GM12875 (cell line): ENCODE measurements at regions not wholly inside any gene's neighbourhood (a gene's known extent, or its start where the extent isn't known, plus 50 kb on each side); places are given as distances from the start of the nearest gene placed in this dataset.
"Not testable (repeated sequence)": the region's sequence is repeated elsewhere in the genome, so short reads cannot be mapped to it uniquely, and the experiment has no call there.

Experiments
- H3K4me3 ChIP-seq: one replicate; pipeline ENCODE4 v1.5.1; 2011; ENCODE audit warnings: low read depth, low read length, control low read depth
- TF ChIP-seq, protein P1 (sequence below): IDR thresholded peaks from 2 replicates; pipeline ENCODE4 v1.5.1; 2011; ENCODE audit warnings: low read depth, mild to moderate bottlenecking, control low read depth, inconsistent platforms, low read length, moderate library complexity, borderline replicate concordance; ENCODE audit not compliant: insufficient read depth

DNA sequence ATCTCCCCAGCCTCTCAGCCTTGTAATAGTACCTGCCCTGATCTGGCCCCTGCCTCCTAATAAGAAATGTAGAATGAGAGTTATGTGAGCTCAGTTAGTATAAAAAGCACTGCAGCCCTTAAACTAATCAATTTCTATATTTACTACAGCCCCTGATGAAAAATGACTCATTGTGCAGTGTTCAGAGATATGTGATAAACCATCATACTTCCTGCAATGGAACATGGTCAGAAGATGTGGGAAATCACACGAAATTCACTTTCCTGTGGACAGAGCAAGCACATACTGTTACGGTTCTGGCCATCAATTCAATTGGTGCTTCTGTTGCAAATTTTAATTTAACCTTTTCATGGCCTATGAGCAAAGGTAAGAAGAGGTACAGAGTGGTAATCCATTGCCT, 176.8 kb upstream of the PDE4B start:
- H3K4me3 ChIP-seq: no peak overlapping the region
- TF ChIP-seq, protein P1, sequence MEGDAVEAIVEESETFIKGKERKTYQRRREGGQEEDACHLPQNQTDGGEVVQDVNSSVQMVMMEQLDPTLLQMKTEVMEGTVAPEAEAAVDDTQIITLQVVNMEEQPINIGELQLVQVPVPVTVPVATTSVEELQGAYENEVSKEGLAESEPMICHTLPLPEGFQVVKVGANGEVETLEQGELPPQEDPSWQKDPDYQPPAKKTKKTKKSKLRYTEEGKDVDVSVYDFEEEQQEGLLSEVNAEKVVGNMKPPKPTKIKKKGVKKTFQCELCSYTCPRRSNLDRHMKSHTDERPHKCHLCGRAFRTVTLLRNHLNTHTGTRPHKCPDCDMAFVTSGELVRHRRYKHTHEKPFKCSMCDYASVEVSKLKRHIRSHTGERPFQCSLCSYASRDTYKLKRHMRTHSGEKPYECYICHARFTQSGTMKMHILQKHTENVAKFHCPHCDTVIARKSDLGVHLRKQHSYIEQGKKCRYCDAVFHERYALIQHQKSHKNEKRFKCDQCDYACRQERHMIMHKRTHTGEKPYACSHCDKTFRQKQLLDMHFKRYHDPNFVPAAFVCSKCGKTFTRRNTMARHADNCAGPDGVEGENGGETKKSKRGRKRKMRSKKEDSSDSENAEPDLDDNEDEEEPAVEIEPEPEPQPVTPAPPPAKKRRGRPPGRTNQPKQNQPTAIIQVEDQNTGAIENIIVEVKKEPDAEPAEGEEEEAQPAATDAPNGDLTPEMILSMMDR: no peak

DNA sequence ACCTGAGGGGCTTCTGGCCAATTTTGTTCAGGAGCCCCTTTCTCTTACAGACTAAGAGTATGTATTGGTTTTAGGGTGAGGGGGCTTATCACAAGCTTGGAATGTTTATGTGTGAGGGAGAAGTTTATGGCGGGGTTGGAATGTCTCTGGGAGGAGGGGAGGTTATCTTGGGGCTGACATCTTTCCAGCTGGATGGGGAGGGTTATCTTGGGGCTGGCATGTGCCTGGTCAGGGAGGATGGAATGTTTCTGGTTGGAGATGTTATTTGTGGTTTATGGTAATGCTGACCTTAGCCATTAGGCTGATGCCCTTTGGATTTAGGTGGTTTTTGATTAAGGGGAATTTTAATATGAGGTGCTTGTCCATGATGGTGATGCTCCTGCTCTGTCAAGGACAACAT, 171.0 kb upstream of the PDE4B start:
- H3K4me3 ChIP-seq: not testable (repeated sequence)

DNA sequence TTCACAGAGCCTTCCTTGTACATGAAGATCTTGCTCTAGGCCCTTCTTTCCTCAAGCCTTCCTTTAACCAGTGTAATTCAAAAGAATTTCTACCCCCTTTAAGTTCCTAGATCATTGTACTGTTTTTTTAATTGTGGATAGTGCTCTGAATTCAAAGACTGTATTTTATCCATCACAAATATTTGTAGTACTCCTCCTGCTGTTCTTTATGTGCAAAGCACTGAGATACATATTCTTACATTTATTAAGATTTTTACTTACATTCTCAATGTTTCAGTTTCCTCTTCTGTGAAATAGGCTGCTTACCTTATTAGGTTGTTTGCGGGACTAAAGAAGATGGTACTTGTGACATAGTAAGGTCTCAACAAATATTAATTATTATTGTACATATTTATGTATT, 168.8 kb upstream of the PDE4B start:
- TF ChIP-seq, protein P1: no peak

DNA sequence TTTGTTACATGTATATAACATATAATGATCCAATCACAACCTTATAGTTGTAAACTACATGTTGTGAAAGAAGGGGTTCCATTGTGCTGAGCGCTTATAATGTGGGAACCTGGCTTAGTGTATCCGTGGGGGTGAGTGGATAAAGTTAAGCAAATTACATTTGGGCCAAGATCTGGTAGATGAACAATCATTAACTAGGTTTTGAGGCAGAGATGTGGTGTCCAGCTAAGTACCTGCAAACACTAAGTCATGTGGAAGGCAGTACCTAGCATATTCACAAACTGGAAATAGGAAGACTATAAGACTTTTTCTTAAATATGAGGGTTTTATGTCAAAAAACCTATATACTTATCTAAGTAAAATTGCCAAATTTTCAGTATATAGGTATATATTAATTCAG, 167.2 kb upstream of the PDE4B start:
- H3K4me3 ChIP-seq: no peak overlapping the region
- TF ChIP-seq, protein P1: no peak

More for the DNA sequence above, 168.8 kb upstream of the PDE4B start:
- no peak overlapping the region for H3K4me3 ChIP-seq

DNA sequence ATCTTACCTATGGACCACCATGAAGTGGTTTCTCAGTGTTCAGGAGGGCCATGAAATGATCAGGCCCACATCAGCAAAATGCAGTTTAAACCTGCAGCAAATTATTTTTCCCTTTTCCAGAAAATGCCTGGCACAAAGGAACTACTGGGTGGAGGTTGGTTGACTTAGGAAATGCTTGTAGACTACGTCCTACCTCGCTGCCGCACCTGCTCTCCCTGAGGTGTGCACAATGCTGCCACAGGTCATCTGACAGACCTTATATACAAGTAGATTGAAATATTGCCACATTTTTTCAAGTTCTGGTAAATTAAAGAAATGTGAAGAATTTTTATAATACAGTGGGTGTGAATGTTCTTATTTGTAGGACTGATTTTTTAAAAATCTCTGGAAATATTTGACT, 166.7 kb upstream of the PDE4B start:
- TF ChIP-seq, protein P1: no peak
- no peak overlapping the region for H3K4me3 ChIP-seq

DNA sequence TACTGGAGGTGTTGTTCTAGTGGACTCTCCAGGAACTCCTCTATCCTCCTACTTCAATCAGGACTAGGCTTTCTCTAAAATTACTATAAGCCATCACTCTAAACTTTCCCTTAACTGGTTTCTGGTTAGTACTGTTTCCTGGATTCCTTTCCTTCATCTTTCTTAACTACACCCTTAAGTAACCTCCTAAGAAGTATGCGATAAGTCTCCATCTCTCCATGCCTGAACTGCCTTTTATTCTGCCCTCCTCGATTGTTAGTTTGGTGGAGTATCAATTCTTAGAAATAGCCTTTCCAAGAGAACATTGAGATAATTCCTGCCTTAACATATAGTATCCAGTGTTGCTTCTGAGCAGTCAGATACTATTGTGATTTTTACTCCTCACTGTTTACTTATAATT, 162.9 kb upstream of the PDE4B start:
- TF ChIP-seq, protein P1: no peak
- no peak overlapping the region for H3K4me3 ChIP-seq

DNA sequence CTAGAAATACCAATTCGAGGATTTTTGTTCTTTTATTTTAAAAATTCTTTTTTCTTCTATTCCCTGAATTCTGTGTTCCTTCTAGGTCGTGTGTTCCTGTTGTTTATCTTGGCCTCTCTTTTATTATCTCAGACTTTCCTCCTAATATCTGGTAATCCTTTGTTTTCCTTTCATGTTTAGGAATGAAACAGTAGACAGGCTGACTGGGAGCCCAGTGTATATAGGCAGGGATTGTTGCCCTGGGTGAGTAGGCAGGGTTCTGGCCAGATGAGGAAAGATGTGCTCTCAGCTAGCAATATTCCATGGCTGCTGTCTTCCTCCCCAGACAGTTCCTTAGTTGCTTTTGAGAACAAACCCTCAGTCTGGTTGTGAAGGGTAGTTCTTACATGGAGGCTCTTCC, 161.8 kb upstream of the PDE4B start:
- H3K4me3 ChIP-seq: no peak overlapping the region
- TF ChIP-seq, protein P1: no peak

DNA sequence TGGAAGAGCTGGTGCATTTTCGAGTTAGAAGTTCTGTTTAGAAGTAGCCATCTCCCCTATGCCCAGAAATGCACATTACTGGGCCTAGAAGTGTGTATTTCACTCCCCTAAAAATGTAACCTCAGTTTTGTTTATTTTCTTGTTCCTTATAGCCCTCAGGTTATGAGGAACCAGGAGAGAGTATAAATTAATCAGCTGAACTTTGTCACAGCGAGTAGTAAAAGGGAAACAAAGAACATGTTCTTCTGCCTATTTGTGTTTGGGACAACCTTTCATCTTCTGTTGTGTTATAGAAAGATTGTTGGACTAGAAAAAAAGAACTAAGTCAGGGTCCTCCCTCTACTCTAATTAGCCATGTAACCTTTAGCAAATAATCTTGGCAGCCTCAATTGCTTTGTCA, 160.5 kb upstream of the PDE4B start:
- H3K4me3 ChIP-seq: no peak overlapping the region
- TF ChIP-seq, protein P1: no peak
